ENCODE measurements at regions not wholly inside any gene's neighbourhood (a gene's known extent, or its start where the extent isn't known, plus 50 kb on each side); places are given as distances from the start of the nearest gene placed in this dataset.

- Histone ChIP-seq H3K27ac (ENCODE audit: low read length) (no peak overlapping the region), H3K79me2 (ENCODE audit: insufficient read depth, low read length) (no peaks in the 10 kb centered on the region), H3K4me3 (ENCODE audit: low read depth in 1 of 2, low read length in 2 of 2) (no peak overlapping the region), H3K9me3 (ENCODE audit: insufficient read depth, low read length, severe bottlenecking) (peaks cover 13% of the 10 kb centered on the region), H3K36me3 (ENCODE audit: insufficient read depth, low read length) (no peaks in the 10 kb centered on the region), H3K27me3 (ENCODE audit: insufficient read depth, low read length, poor library complexity) (peaks cover 3% of the 10 kb centered on the region), H2AFZ (ENCODE audit: low read depth, low read length) (no peak overlapping the region), H3K4me1 (ENCODE audit: insufficient read depth, low read length) (no peaks in the 10 kb centered on the region), H3K9ac (ENCODE audit: low read depth, low read length) (no peak overlapping the region), H4K20me1 (ENCODE audit: insufficient read depth, low read length) (no peaks in the 10 kb centered on the region), H3K4me2 (ENCODE audit: insufficient read depth, low read length) (no peak overlapping the region)
- TF ChIP-seq EZH2 (IDR thresholded peaks at IDR 0.05; ENCODE audit: borderline replicate concordance, low read depth, low read length, severe bottlenecking): no peak
- TF ChIP-seq, protein P1, sequence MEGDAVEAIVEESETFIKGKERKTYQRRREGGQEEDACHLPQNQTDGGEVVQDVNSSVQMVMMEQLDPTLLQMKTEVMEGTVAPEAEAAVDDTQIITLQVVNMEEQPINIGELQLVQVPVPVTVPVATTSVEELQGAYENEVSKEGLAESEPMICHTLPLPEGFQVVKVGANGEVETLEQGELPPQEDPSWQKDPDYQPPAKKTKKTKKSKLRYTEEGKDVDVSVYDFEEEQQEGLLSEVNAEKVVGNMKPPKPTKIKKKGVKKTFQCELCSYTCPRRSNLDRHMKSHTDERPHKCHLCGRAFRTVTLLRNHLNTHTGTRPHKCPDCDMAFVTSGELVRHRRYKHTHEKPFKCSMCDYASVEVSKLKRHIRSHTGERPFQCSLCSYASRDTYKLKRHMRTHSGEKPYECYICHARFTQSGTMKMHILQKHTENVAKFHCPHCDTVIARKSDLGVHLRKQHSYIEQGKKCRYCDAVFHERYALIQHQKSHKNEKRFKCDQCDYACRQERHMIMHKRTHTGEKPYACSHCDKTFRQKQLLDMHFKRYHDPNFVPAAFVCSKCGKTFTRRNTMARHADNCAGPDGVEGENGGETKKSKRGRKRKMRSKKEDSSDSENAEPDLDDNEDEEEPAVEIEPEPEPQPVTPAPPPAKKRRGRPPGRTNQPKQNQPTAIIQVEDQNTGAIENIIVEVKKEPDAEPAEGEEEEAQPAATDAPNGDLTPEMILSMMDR (IDR thresholded peaks at IDR 0.05; ENCODE audit: borderline replicate concordance, extremely low read depth, low read length, poor library complexity, severe bottlenecking): no peak
- no peak for DNase-seq
- ATAC-seq (ENCODE audit: insufficient read depth, low read depth): no peak
These were observed 222.6 kb upstream of the NFE2L3 start for GRCh38 chr7:25929448-25929847.

- no peaks in the 10 kb centered on the region for H4K20me1 ChIP-seq (ENCODE audit: insufficient read depth, low read length)
- no peak overlapping the region for H3K4me2 ChIP-seq (ENCODE audit: insufficient read depth, low read length)
- no peak overlapping the region for H3K4me3 ChIP-seq (ENCODE audit: low read depth in 1 of 2, low read length in 2 of 2)
- H3K9ac ChIP-seq (ENCODE audit: low read depth, low read length): no peak overlapping the region
- H3K27ac ChIP-seq (ENCODE audit: low read length): no peak overlapping the region
- TF ChIP-seq, protein P1 (IDR thresholded peaks at IDR 0.05; ENCODE audit: borderline replicate concordance, extremely low read depth, low read length, poor library complexity, severe bottlenecking): no peak
- TF ChIP-seq EZH2 (IDR thresholded peaks at IDR 0.05; ENCODE audit: borderline replicate concordance, low read depth, low read length, severe bottlenecking): no peak
- no peak overlapping the region for H2AFZ ChIP-seq (ENCODE audit: low read depth, low read length)
- no peaks in the 10 kb centered on the region for H3K36me3 ChIP-seq (ENCODE audit: insufficient read depth, low read length)
- H3K27me3 ChIP-seq (ENCODE audit: insufficient read depth, low read length, poor library complexity): peaks cover 3% of the 10 kb centered on the region
- no peak for DNase-seq
- H3K9me3 ChIP-seq (ENCODE audit: insufficient read depth, low read length, severe bottlenecking): peaks cover 13% of the 10 kb centered on the region
- no peaks in the 10 kb centered on the region for H3K79me2 ChIP-seq (ENCODE audit: insufficient read depth, low read length)
- no peak for ATAC-seq (ENCODE audit: insufficient read depth, low read depth)
- no peaks in the 10 kb centered on the region for H3K4me1 ChIP-seq (ENCODE audit: insufficient read depth, low read length)
These were observed 221.4 kb upstream of the NFE2L3 start for GRCh38 chr7:25930492-25931048.

- Histone ChIP-seq H3K27ac (ENCODE audit: low read length) (no peak overlapping the region), H3K9me3 (ENCODE audit: insufficient read depth, low read length, severe bottlenecking) (peaks cover 13% of the 10 kb centered on the region), H3K36me3 (ENCODE audit: insufficient read depth, low read length) (no peaks in the 10 kb centered on the region), H3K4me2 (ENCODE audit: insufficient read depth, low read length) (no peak overlapping the region), H3K9ac (ENCODE audit: low read depth, low read length) (no peak overlapping the region), H3K4me3 (ENCODE audit: low read depth in 1 of 2, low read length in 2 of 2) (no peak overlapping the region), H4K20me1 (ENCODE audit: insufficient read depth, low read length) (no peaks in the 10 kb centered on the region), H3K27me3 (ENCODE audit: insufficient read depth, low read length, poor library complexity) (peaks cover under 1% of the 10 kb centered on the region), H3K4me1 (ENCODE audit: insufficient read depth, low read length) (no peaks in the 10 kb centered on the region), H3K79me2 (ENCODE audit: insufficient read depth, low read length) (no peaks in the 10 kb centered on the region), H2AFZ (ENCODE audit: low read depth, low read length) (no peak overlapping the region)
- ATAC-seq (ENCODE audit: insufficient read depth, low read depth) (no peak), DNase-seq (no peak)
- TF ChIP-seq, protein P1 (IDR thresholded peaks at IDR 0.05; ENCODE audit: borderline replicate concordance, extremely low read depth, low read length, poor library complexity, severe bottlenecking): no peak
- no peak for TF ChIP-seq EZH2 (IDR thresholded peaks at IDR 0.05; ENCODE audit: borderline replicate concordance, low read depth, low read length, severe bottlenecking)
These were observed 220.8 kb upstream of the NFE2L3 start for GRCh38 chr7:25931156-25931555.
